GM12878 (cell line): ENCODE measurements at regions not wholly inside any gene's neighbourhood (a gene's known extent, or its start where the extent isn't known, plus 50 kb on each side); places are given as distances from the start of the nearest gene placed in this dataset.

ENCODE experiments used
- ATF2 ChIP-seq: IDR thresholded peaks from 2 replicates; pipeline ENCODE4 v1.6.1; 2012; ENCODE audit warnings: low read length, inconsistent platforms
- CHD2 ChIP-seq: IDR thresholded peaks from 2 replicates; pipeline ENCODE4 v1.6.1; 2011; ENCODE audit warnings: low read depth, low read length, improper control_type of control experiment, borderline replicate concordance
- GABPA ChIP-seq: IDR thresholded peaks from 2 replicates; pipeline ENCODE4 v1.6.1; 2014; ENCODE audit warnings: antibody characterized with exemption, low read depth, mild to moderate bottlenecking, inconsistent platforms
- TAF1 ChIP-seq: IDR thresholded peaks from 2 replicates; pipeline ENCODE4 v1.6.1; 2011; ENCODE audit warnings: mild to moderate bottlenecking, low read depth, low read length, borderline replicate concordance
- TARDBP ChIP-seq: IDR thresholded peaks from 2 replicates; pipeline ENCODE4 v1.6.1; 2016; ENCODE audit warnings: borderline replicate concordance
- TBL1XR1 ChIP-seq: IDR thresholded peaks from 2 replicates; pipeline ENCODE4 v1.6.1; 2012; ENCODE audit warnings: low read depth, low read length, improper control_type of control experiment
- ZNF274 ChIP-seq: IDR thresholded peaks from one replicate; pipeline ENCODE4 v1.8.0; 2011; ENCODE audit not compliant: insufficient read length, insufficient read depth

GRCh38 chr1:208844158-208844557 lies 600.0 kb upstream of the PLXNA2 start:
- TF ChIP-seq TARDBP (no peak), ATF2 (no peak), CHD2 (no peak), ZNF274 (no peak), GABPA (no peak), TBL1XR1 (no peak), TAF1 (no peak)
